SK-N-SH (cell line): ENCODE measurements at regions not wholly inside any gene's neighbourhood (a gene's known extent, or its start where the extent isn't known, plus 50 kb on each side); places are given as distances from the start of the nearest gene placed in this dataset.

Experiments
- CTCF ChIA-PET: fragments of 300-600, 350-600 bp; formaldehyde crosslinking; extraction: SDS; loops from one replicate; lab custom pipeline; 2021; lab: Yijun Ruan, JAX
- POLR2A ChIA-PET: fragments of 350-600 bp; sonication (Branson Sonifier 250); formaldehyde crosslinking; extraction: SDS; loops from one replicate; lab custom pipeline; 2020; ENCODE audit warnings: antibody characterized with exemption, inconsistent platforms; lab: Yijun Ruan, JAX
- DNase-seq: peaks from one replicate; pipeline ENCODE4 v3.0.0; 2012
- H2AFZ ChIP-seq: fragments of 200-600 bp; sonication (generic); 2 replicates; pipeline ENCODE4 v1.8.1; 2016; ENCODE audit warnings: antibody characterized with exemption, mild to moderate bottlenecking, low read depth
- H3F3A ChIP-seq: fragments of 200-600 bp; sonication (generic); replicated peaks from 2 replicates; pipeline ENCODE3; 2016; ENCODE audit warnings: antibody characterized with exemption, mild to moderate bottlenecking; ENCODE audit not compliant: insufficient read depth
- H3K27ac ChIP-seq, 2 experiments: fragments of 200-500 bp in 1 of 2; fragments of 200-600 bp in 1 of 2; sonication (Bioruptor generic) in 1 of 2; sonication (generic), shearing (Covaris generic) in 1 of 2; 2 replicates each; pipeline versions ENCODE4 v1.5.1 to v1.6.1; 2014 to 2016; ENCODE audit warnings: low read depth in 2 of 2, inconsistent platforms in 1 of 2, low read length in 1 of 2, mild to moderate bottlenecking in 1 of 2, mixed read lengths in 1 of 2
- H3K27me3 ChIP-seq: fragments of 200-600 bp; sonication (generic), shearing (Covaris generic); 2 replicates; pipeline ENCODE4 v1.6.1; 2016; ENCODE audit warnings: mixed run types; ENCODE audit not compliant: insufficient read depth
- H3K36me3 ChIP-seq, 2 experiments: fragments of 200-500 bp in 1 of 2; fragments of 200-600 bp in 1 of 2; sonication (Bioruptor generic) in 1 of 2; sonication (generic) in 1 of 2; replicated peaks in 1 of 2; 2 replicates each; pipeline versions ENCODE3 to v1.5.1; 2014 to 2016; ENCODE audit warnings: low read length in 1 of 2, mild to moderate bottlenecking in 1 of 2; ENCODE audit not compliant: insufficient read depth in 2 of 2, control insufficient read depth in 1 of 2
- H3K4me1 ChIP-seq, 2 experiments: fragments of 200-500 bp in 1 of 2; fragments of 200-600 bp in 1 of 2; sonication (Bioruptor generic) in 1 of 2; sonication (generic), shearing (Covaris generic) in 1 of 2; 2 replicates each; pipeline versions ENCODE4 v1.5.1 to v1.6.1; 2014 to 2016; ENCODE audit warnings: low read depth in 1 of 2, low read length in 1 of 2, mixed run types in 1 of 2; ENCODE audit not compliant: insufficient read depth in 2 of 2, control insufficient read depth in 1 of 2
- H3K4me2 ChIP-seq: fragments of 200-600 bp; sonication (generic), shearing (Covaris generic); 2 replicates; pipeline ENCODE4 v1.6.1; 2017; ENCODE audit warnings: mixed run types
- H3K4me3 ChIP-seq, 2 experiments: fragments of 200-500 bp in 1 of 2; fragments of 200-600 bp in 1 of 2; sonication (Bioruptor generic) in 1 of 2; sonication (generic), shearing (Covaris generic) in 1 of 2; 2 replicates each; pipeline versions ENCODE4 v1.5.1 to v1.8.1; 2014 to 2016; ENCODE audit warnings: low read depth in 2 of 2, inconsistent platforms in 1 of 2, low read length in 1 of 2, mild to moderate bottlenecking in 1 of 2, mixed read lengths in 1 of 2, moderate library complexity in 1 of 2
- H3K79me2 ChIP-seq: fragments of 200-600 bp; sonication (generic); 2 replicates; pipeline ENCODE4 v1.8.1; 2017; ENCODE audit warnings: mild to moderate bottlenecking; ENCODE audit not compliant: insufficient read depth
- H3K9ac ChIP-seq: fragments of 200-600 bp; sonication (generic); 2 replicates; pipeline ENCODE4 v1.6.1; 2017; ENCODE audit warnings: mixed run types
- H3K9me2 ChIP-seq: fragments of 200-600 bp; sonication (generic); 2 replicates; pipeline ENCODE4 v1.6.1; 2017; ENCODE audit warnings: mixed run types
- H3K9me3 ChIP-seq: fragments of 200-600 bp; sonication (generic); 2 replicates; pipeline ENCODE4 v1.6.1; 2017; ENCODE audit warnings: mixed run types, mild to moderate bottlenecking, moderate library complexity
- H4K20me1 ChIP-seq: fragments of 200-600 bp; sonication (generic); 2 replicates; pipeline ENCODE4 v1.6.1; 2017; ENCODE audit warnings: mild to moderate bottlenecking, mixed run types; ENCODE audit not compliant: insufficient read depth
- CHD2 ChIP-seq: fragments of 150-350 bp; IDR thresholded peaks from 2 replicates; pipeline ENCODE4 v1.6.1; 2018; ENCODE audit warnings: low read length; ENCODE audit not compliant: partially characterized antibody
- EP300 ChIP-seq, 2 experiments: IDR thresholded peaks; 2 replicates each; pipeline versions ENCODE4 v1.4.0 to v1.6.1; 2012; ENCODE audit warnings: borderline replicate concordance in 1 of 2, low read depth in 1 of 2, low read length in 1 of 2
- EZH2phosphoT487 ChIP-seq: fragments of 200-600 bp; sonication (generic); IDR thresholded peaks from 2 replicates; pipeline ENCODE4 v1.6.1; 2017; ENCODE audit warnings: low read depth, mixed run types, mild to moderate bottlenecking, antibody characterized with exemption, moderate library complexity, borderline replicate concordance
- FOSL2 ChIP-seq: IDR thresholded peaks from 2 replicates; pipeline ENCODE4 v1.4.0; 2012; ENCODE audit warnings: low read depth, mild to moderate bottlenecking, moderate library complexity, borderline replicate concordance
- FOXJ3 ChIP-seq: sonication (generic); formaldehyde crosslinking; IDR thresholded peaks from 2 replicates; pipeline ENCODE4 v1.5.1; 2020; ENCODE audit warnings: mild to moderate bottlenecking, missing genetic modification reagents
- FOXM1 ChIP-seq: IDR thresholded peaks from 2 replicates; pipeline ENCODE4 v1.4.0; 2012; ENCODE audit warnings: low read depth, mild to moderate bottlenecking
- JUND ChIP-seq: IDR thresholded peaks from 2 replicates; pipeline ENCODE4 v1.4.0; 2012
- NFIC ChIP-seq: IDR thresholded peaks from 2 replicates; pipeline ENCODE4 v1.4.0; 2012; ENCODE audit warnings: borderline replicate concordance
- POLR2AphosphoS5 ChIP-seq: IDR thresholded peaks from 2 replicates; pipeline ENCODE4 v1.6.1; 2012; ENCODE audit warnings: low read depth, low read length
- RAD21 ChIP-seq: IDR thresholded peaks from 2 replicates; pipeline ENCODE4 v1.6.1; 2012; ENCODE audit warnings: mild to moderate bottlenecking, low read length
- RCOR1 ChIP-seq: fragments of 150-350 bp; IDR thresholded peaks from 2 replicates; pipeline ENCODE4 v1.6.1; 2017; ENCODE audit warnings: antibody characterized with exemption, low read length
- RFX5 ChIP-seq: IDR thresholded peaks from 2 replicates; pipeline ENCODE4 v1.6.1; 2012; ENCODE audit warnings: mild to moderate bottlenecking, improper control_type of control experiment, low read length
- RXRA ChIP-seq: IDR thresholded peaks from 2 replicates; pipeline ENCODE4 v1.4.0; 2012; ENCODE audit warnings: low read depth, mild to moderate bottlenecking, borderline replicate concordance
- SMC3 ChIP-seq: IDR thresholded peaks from 2 replicates; pipeline ENCODE4 v1.6.1; 2012; ENCODE audit warnings: low read depth, low read length, improper control_type of control experiment
- TEAD4 ChIP-seq: IDR thresholded peaks from 2 replicates; pipeline ENCODE4 v1.4.0; 2012; ENCODE audit warnings: mild to moderate bottlenecking, borderline replicate concordance; ENCODE audit not compliant: insufficient read depth
- WGBS: methylation state at CpG from one replicate; pipeline ENCODE4 v1.1.6; 2017; ENCODE audit warnings: low lambda C conversion rate; 5-methylcytosine and 5-hydroxymethylcytosine counted together
- TF ChIP-seq, protein P1 (sequence below): fragments of 150-350 bp; IDR thresholded peaks from 2 replicates; pipeline ENCODE4 v1.6.1; 2017; ENCODE audit warnings: antibody characterized with exemption, low read length, low read depth, borderline replicate concordance
- TF ChIP-seq, protein P2 (sequence below): IDR thresholded peaks from 2 replicates; pipeline ENCODE4 v1.4.0; 2012; ENCODE audit warnings: low read depth, borderline replicate concordance

DNA sequence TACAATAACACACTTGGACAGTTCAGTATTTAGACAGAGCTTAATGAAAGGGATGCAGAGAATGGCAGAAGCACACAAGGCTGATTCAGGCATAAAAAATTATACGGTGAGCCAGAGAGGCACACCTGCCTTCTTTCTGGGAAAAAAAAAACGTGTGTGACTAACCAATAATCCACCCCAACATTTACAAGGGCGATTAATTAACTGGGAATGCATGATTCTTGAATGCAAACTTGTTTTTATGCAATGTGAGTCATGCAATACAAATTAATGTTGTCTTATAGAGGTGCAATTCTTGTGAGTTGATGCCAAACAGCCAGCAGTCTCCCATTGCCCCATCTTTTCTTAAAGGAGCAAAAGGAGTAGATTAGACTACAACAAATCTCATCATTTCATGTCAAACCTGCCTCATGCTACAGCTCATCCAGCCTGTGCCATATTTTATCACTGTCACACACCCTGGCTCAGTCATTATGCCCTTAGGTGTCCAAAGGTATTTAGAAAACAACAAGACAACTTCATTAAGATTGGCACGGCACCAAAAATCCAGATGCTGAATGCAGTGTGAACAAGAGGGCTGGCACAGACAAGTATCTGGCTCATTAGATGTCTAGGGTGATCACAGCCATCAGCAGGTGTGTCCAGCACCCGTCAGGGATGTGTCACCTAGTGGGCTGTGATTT is 721.1 kb downstream of the EFNB2 start (continued):
- no peak for TF ChIP-seq RFX5
- no peak for TF ChIP-seq FOXJ3 (CRISPR knock-in tag)
- TF ChIP-seq SMC3: no peak
- TF ChIP-seq POLR2AphosphoS5: no peak
- no peak for TF ChIP-seq EZH2phosphoT487
- no peak for TF ChIP-seq CHD2

DNA sequence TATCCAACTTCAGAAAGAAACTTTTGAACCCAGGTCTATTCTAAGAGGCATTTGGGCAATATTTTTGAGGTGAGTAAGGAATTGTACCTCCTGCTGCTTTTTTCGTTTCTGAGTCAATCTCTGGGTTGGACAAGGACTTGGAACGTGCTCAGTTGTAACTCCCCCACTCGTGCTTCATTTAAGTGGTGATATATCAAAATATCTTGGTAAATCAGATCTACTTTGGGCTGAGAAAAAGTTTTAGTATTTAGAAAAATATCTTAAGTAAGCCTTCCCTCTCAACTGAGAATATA is 728.9 kb downstream of the EFNB2 start:
- no peak for DNase-seq
- Histone ChIP-seq H3K9me3 (no peaks in the 10 kb centered on the region), H3K36me3 (no peaks in the 10 kb centered on the region), H3K4me1 (no peaks in the 10 kb centered on the region), H3K9ac (no peak overlapping the region), H3F3A (no peaks in the 10 kb centered on the region), H2AFZ (no peak overlapping the region), H3K27ac (no peak overlapping the region), H3K4me2 (no peak overlapping the region), H4K20me1 (no peaks in the 10 kb centered on the region), H3K27me3 (no peaks in the 10 kb centered on the region), H3K4me3 (no peak overlapping the region), H3K79me2 (no peaks in the 10 kb centered on the region), H3K9me2 (no peaks in the 10 kb centered on the region)
- POLR2A ChIA-PET: no interaction called here
- 32% methylated on average over 3 of the region's 3 CpGs for WGBS
- TF ChIP-seq RAD21 (no peak), RCOR1 (no peak), NFIC (no peak), EP300 (IDR thresholded peaks at IDR 0.05; ENCODE audit: borderline replicate concordance in 1 of 2, low read depth in 1 of 2, low read length in 1 of 2) (no peak), FOXM1 (no peak), JUND (no peak), TEAD4 (no peak), FOSL2 (no peak), FOXJ3 (CRISPR knock-in tag) (no peak), RXRA (no peak)
- TF ChIP-seq, protein P1, sequence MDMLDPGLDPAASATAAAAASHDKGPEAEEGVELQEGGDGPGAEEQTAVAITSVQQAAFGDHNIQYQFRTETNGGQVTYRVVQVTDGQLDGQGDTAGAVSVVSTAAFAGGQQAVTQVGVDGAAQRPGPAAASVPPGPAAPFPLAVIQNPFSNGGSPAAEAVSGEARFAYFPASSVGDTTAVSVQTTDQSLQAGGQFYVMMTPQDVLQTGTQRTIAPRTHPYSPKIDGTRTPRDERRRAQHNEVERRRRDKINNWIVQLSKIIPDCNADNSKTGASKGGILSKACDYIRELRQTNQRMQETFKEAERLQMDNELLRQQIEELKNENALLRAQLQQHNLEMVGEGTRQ: no peak
- TF ChIP-seq, protein P2, sequence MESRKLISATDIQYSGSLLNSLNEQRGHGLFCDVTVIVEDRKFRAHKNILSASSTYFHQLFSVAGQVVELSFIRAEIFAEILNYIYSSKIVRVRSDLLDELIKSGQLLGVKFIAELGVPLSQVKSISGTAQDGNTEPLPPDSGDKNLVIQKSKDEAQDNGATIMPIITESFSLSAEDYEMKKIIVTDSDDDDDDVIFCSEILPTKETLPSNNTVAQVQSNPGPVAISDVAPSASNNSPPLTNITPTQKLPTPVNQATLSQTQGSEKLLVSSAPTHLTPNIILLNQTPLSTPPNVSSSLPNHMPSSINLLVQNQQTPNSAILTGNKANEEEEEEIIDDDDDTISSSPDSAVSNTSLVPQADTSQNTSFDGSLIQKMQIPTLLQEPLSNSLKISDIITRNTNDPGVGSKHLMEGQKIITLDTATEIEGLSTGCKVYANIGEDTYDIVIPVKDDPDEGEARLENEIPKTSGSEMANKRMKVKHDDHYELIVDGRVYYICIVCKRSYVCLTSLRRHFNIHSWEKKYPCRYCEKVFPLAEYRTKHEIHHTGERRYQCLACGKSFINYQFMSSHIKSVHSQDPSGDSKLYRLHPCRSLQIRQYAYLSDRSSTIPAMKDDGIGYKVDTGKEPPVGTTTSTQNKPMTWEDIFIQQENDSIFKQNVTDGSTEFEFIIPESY: no peak
- CTCF ChIA-PET: no interaction called here
